LNCaP clone FGC (cell line): ENCODE measurements at regions not wholly inside any gene's neighbourhood (a gene's known extent, or its start where the extent isn't known, plus 50 kb on each side); places are given as distances from the start of the nearest gene placed in this dataset.

Source experiments
- DNase-seq: peaks from one replicate; pipeline ENCODE4 v3.0.0-alpha.2; 2011; ENCODE audit warnings: low read depth
- H3K4me3 ChIP-seq: 2 replicates; pipeline ENCODE4 v1.5.1; 2011; ENCODE audit warnings: mild to moderate bottlenecking, low read depth, low read length, control low read depth
- CTCF ChIP-seq: IDR thresholded peaks from 2 replicates; pipeline ENCODE4 v1.5.1; 2012; ENCODE audit warnings: mild to moderate bottlenecking; ENCODE audit not compliant: control insufficient read depth, insufficient read depth; ENCODE audit errors: extremely low read depth

DNA sequence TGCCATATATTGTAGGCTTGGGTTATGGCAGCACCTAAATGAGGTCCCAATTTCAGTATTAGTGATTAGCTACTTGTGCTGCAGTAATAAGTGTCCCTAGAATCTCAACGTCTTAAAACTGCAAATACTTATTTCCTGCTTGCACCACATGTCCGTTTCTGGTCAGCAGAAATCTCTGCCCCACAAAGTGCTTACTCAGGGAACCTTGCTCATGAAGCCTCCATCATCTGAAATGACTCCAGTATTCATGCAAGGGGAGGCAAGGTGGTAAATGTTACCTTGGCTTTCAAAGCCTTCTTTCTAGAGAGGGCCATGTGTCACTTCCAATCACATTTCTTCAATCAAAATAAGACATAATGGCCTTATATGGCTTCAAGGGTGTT, 274.2 kb upstream of the KAZN start:
- no peak for TF ChIP-seq CTCF
- DNase-seq = no peak
- H3K4me3 ChIP-seq = no peak overlapping the region

DNA sequence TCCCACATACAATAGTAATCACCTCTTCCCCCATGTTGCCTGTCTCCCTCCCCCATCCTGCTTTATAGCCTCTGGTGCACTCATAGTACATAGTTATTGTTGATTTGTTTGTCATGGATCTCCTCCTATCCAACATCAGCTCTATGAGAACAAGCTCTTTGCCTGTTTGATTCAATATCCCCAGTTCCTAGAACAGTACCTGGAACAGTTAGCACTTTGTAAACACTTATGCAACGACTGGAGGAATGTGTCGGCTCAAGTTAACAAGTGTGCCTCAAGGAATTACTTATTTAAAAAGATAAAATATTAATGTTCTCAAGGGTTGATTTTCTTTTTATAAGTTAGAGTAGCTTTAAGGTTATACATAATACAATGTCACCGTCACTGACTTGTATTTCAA, 271.6 kb upstream of the KAZN start:
- no peak for DNase-seq
- no peak overlapping the region for H3K4me3 ChIP-seq
- TF ChIP-seq CTCF = no peak

DNA sequence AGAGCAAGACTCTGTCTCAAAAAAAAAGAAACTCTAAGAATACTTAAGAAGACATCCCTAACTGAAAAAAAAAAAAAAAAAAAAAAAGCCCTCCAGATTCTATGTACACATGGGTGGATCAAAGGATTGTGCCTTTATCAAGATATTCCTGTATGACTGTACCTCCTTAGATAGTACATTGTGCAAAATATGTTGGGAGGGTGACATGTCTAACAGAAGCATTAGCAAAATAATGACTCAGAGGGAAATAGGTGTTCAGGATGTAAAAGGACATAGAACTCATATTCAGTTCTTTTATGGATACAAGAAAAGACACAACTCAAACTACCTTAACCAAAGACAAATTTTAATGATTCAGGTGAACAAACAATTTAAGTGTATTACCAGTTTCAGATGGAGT, 269.8 kb upstream of the KAZN start:
- DNase-seq = no peak
- no peak overlapping the region for H3K4me3 ChIP-seq
- no peak for TF ChIP-seq CTCF

DNA sequence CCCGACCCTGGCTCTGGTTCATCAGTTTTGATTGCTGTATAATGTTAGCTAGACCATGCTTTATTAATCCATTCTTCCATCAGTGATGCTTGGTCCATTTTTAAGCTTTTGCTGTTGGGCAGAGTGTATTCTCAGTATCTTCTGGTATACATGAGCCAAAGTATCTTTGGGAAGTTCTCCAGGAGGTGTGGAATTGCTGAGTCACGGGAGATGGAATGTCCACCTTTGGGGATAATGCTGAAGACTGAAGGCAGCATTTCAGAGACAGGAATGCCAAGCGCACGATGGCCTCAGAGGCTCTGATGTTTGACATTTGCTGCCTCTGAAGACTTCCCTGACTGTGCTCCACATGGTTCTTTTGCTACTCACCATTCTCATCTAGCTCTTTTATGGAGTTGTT, 266.3 kb upstream of the KAZN start:
- no peak for DNase-seq
- no peak for TF ChIP-seq CTCF
- no peak overlapping the region for H3K4me3 ChIP-seq

- no peak for DNase-seq
- TF ChIP-seq CTCF = no peak
- no peak overlapping the region for H3K4me3 ChIP-seq
Observed at GRCh38 chr1:14334336-14335176, 263.9 kb upstream of the KAZN start.

DNA sequence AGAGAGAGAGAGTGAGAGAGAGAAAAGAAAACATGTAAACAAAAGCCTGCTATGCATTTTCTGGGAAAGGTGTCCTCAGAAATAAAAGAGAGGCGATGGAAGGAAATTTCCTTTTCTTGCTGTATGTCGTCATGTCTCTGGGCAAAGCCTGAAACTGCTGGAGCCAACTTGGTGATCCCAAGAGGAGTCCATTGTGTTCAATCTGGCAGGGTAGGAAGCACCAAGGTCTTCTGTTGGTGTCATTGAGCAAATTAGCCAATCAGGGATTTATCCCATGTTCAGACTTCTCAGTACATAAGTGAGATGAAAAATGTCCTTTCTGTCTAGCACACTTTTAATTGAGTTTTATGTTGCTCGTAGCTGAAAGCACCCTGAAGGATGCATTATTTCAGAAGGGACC, 260.0 kb upstream of the KAZN start:
- no peak for DNase-seq
- no peak overlapping the region for H3K4me3 ChIP-seq
- no peak for TF ChIP-seq CTCF

GRCh38 chr1:14339288-14339687, 259.2 kb upstream of the KAZN start:
- DNase-seq = no peak

More at GRCh38 chr1:14339288-14339687, 259.2 kb upstream of the KAZN start:
- no peak for TF ChIP-seq CTCF
- no peak overlapping the region for H3K4me3 ChIP-seq
